ENCODE measurements at regions not wholly inside any gene's neighbourhood (a gene's known extent, or its start where the extent isn't known, plus 50 kb on each side); places are given as distances from the start of the nearest gene placed in this dataset.

DNA sequence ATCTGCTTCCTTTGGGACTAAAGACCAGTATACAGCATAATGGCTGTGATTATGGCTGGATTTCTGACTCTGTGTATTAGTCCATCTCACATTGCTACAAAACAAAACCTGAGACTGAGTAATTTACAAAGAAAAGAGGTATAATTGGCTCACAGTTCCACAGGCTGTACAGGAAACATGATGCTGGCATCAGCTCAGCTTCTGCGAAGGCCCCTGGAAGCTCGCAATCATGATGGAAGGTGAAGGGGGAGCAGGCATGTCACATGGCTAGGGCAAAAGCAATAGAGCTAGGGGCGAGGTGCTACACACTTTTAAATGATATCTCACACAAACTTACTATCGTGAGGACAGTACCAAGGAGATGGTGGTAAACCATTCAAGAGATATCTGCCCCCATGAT, 68.0 kb upstream of the GADL1 start:
- H2BK20ac ChIP-seq (ENCODE audit: low read depth, low read length): no peak overlapping the region
- no peak overlapping the region for H4K91ac ChIP-seq (ENCODE audit: insufficient read depth, low read depth, low read length)
- H3K4me1 ChIP-seq (ENCODE audit: control insufficient read depth, insufficient read depth, low read length): no peaks in the 10 kb centered on the region
- dilution Hi-C loops (cut with HindIII; ENCODE audit: low sequenced_read_pairs, unreplicated experiment): no loop called here
- no peak overlapping the region for H2BK120ac ChIP-seq (ENCODE audit: low read depth, low read length)
- no peak overlapping the region for H3K27ac ChIP-seq (ENCODE audit: insufficient read depth, low read length)
- WGBS, 2 experiments (ENCODE audit: extremely low coverage in 2 of 2, insufficient read length in 1 of 2): no CpG with 5 or more reads among the region's 4 CpGs
- H3K36me3 ChIP-seq (ENCODE audit: control insufficient read depth, insufficient read depth, low read length): no peaks in the 10 kb centered on the region
- DNase-seq (no peak), ATAC-seq (ENCODE audit: low read depth) (no peak)
- no peak overlapping the region for H3K4ac ChIP-seq (ENCODE audit: low read depth, low read length)
- H3K9me1 ChIP-seq (ENCODE audit: insufficient read depth, low read length): no peaks in the 10 kb centered on the region
- H3K9me3 ChIP-seq (ENCODE audit: control insufficient read depth, insufficient read depth, low read length): peaks cover 4% of the 10 kb centered on the region
- H2BK5ac ChIP-seq (ENCODE audit: low read depth, low read length, poor library complexity, severe bottlenecking): no peak overlapping the region
- no peak overlapping the region for H4K5ac ChIP-seq (ENCODE audit: low read depth, low read length)
- H2BK15ac ChIP-seq (ENCODE audit: low read depth, low read length): no peak overlapping the region
- no peak overlapping the region for H2AK9ac ChIP-seq (replicated peaks; ENCODE audit: low read depth, low read length, poor library complexity)
- H3K23ac ChIP-seq (ENCODE audit: low read depth, low read length): no peak overlapping the region
- no peaks in the 10 kb centered on the region for H4K20me1 ChIP-seq (ENCODE audit: insufficient read depth, low read length)
- ChIA-PET CTCF (no interaction called here), POLR2A (ENCODE audit: unreplicated experiment) (interaction anchor here (0.6 kb wide), 1 partner anchor 112 kb away, joined by 5 read pairs; no protein-coding TSS in a partner anchor)
- no peak overlapping the region for H3K18ac ChIP-seq (ENCODE audit: low read depth, low read length)
- intact Hi-C loops (cut with micrococcal nuclease): no loop called here
- TF ChIP-seq POLR2A (IDR thresholded peaks at IDR 0.05; ENCODE audit: low read depth, low read length) (no peak), CEBPB (IDR thresholded peaks at IDR 0.05; ENCODE audit: low read depth, low read length) (no peak), RCOR1 (IDR thresholded peaks at IDR 0.05; ENCODE audit: insufficient replicate concordance, low read length) (no peak), RFX5 (IDR thresholded peaks at IDR 0.05; ENCODE audit: low read depth, low read length) (no peak), CHD1 (IDR thresholded peaks at IDR 0.05; ENCODE audit: low read depth, low read length) (no peak), BHLHE40 (IDR thresholded peaks at IDR 0.05; ENCODE audit: low read depth, low read length) (no peak), MXI1 (IDR thresholded peaks at IDR 0.05; ENCODE audit: borderline replicate concordance, low read depth, low read length) (no peak), NFE2L2 (IDR thresholded peaks at IDR 0.05; ENCODE audit: low read depth, low read length) (no peak), RAD21 (IDR thresholded peaks at IDR 0.05; ENCODE audit: low read length) (no peak)
- TF ChIP-seq, protein P1, sequence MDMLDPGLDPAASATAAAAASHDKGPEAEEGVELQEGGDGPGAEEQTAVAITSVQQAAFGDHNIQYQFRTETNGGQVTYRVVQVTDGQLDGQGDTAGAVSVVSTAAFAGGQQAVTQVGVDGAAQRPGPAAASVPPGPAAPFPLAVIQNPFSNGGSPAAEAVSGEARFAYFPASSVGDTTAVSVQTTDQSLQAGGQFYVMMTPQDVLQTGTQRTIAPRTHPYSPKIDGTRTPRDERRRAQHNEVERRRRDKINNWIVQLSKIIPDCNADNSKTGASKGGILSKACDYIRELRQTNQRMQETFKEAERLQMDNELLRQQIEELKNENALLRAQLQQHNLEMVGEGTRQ (IDR thresholded peaks at IDR 0.05; ENCODE audit: low read depth, low read length): no peak
- TF ChIP-seq, protein P2, sequence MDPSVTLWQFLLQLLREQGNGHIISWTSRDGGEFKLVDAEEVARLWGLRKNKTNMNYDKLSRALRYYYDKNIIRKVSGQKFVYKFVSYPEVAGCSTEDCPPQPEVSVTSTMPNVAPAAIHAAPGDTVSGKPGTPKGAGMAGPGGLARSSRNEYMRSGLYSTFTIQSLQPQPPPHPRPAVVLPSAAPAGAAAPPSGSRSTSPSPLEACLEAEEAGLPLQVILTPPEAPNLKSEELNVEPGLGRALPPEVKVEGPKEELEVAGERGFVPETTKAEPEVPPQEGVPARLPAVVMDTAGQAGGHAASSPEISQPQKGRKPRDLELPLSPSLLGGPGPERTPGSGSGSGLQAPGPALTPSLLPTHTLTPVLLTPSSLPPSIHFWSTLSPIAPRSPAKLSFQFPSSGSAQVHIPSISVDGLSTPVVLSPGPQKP (IDR thresholded peaks at IDR 0.05; ENCODE audit: borderline replicate concordance, low read depth, low read length): no peak
- in situ Hi-C loops (cut with MboI; ENCODE audit: low sequenced_read_pairs): no loop called here
- H3K14ac ChIP-seq (replicated peaks; ENCODE audit: low read depth, low read length): no peak overlapping the region
- H3K4me3 ChIP-seq (ENCODE audit: insufficient read depth, low read depth, low read length): no peak overlapping the region
- no peaks in the 10 kb centered on the region for H3K79me1 ChIP-seq (ENCODE audit: low read depth in 1 of 2, low read length in 2 of 2)
- H2AFZ ChIP-seq (replicated peaks; ENCODE audit: low read length, poor library complexity): no peak overlapping the region
- no peak overlapping the region for H4K8ac ChIP-seq (ENCODE audit: low read depth in 2 of 2, low read length in 2 of 2)
- H3K9ac ChIP-seq (ENCODE audit: low read depth, low read length): no peak overlapping the region
- peaks cover 2% of the 10 kb centered on the region; the same call in 1 of the 2 replicates for H3K27me3 ChIP-seq (ENCODE audit: control insufficient read depth, insufficient read depth, low read length)
- no peak overlapping the region for H3K56ac ChIP-seq (ENCODE audit: extremely low read depth, insufficient read depth, low read length)
- H2AK5ac ChIP-seq (ENCODE audit: low read depth, low read length): no peak overlapping the region
- BruUV-seq (replicated peaks): no TSS peak
- H3K4me2 ChIP-seq (ENCODE audit: low read depth, low read length): no peak overlapping the region

Measured in IMR-90 (cell line).